ENCODE measurements at regions not wholly inside any gene's neighbourhood (a gene's known extent, or its start where the extent isn't known, plus 50 kb on each side); places are given as distances from the start of the nearest gene placed in this dataset.

GRCh38 chr9:79807971-79808370, 236.2 kb downstream of the TLE4 start (continued):
- no peak for TF ChIP-seq RBBP5 (IDR thresholded peaks at IDR 0.05; ENCODE audit: borderline replicate concordance, low read depth, low read length)
- TF ChIP-seq, protein P1, sequence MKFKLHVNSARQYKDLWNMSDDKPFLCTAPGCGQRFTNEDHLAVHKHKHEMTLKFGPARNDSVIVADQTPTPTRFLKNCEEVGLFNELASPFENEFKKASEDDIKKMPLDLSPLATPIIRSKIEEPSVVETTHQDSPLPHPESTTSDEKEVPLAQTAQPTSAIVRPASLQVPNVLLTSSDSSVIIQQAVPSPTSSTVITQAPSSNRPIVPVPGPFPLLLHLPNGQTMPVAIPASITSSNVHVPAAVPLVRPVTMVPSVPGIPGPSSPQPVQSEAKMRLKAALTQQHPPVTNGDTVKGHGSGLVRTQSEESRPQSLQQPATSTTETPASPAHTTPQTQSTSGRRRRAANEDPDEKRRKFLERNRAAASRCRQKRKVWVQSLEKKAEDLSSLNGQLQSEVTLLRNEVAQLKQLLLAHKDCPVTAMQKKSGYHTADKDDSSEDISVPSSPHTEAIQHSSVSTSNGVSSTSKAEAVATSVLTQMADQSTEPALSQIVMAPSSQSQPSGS (IDR thresholded peaks at IDR 0.05; ENCODE audit: low read length): no peak
